ENCODE measurements at regions not wholly inside any gene's neighbourhood (a gene's known extent, or its start where the extent isn't known, plus 50 kb on each side); places are given as distances from the start of the nearest gene placed in this dataset.

DNA sequence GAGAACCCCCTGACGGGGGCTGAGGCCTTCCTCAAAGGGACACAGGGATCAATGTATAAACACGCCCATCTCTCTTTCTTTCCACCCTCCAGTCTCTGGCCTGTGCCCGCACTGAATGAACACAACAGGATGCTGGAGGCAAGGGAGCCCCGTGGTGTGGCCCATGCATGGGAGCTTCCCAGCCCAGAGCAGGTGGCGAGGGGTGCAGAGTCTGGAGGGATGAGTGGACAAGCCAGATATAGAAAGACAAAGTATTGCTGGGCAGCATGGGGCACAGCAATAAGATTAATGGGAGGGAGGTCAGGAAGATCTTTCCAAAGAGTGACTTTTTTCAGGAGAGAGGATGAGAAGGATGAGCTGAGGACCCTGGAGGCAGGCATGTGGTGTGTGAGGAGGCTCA is 103.7 kb downstream of the C5orf15 start:
- TF ChIP-seq, protein P1, sequence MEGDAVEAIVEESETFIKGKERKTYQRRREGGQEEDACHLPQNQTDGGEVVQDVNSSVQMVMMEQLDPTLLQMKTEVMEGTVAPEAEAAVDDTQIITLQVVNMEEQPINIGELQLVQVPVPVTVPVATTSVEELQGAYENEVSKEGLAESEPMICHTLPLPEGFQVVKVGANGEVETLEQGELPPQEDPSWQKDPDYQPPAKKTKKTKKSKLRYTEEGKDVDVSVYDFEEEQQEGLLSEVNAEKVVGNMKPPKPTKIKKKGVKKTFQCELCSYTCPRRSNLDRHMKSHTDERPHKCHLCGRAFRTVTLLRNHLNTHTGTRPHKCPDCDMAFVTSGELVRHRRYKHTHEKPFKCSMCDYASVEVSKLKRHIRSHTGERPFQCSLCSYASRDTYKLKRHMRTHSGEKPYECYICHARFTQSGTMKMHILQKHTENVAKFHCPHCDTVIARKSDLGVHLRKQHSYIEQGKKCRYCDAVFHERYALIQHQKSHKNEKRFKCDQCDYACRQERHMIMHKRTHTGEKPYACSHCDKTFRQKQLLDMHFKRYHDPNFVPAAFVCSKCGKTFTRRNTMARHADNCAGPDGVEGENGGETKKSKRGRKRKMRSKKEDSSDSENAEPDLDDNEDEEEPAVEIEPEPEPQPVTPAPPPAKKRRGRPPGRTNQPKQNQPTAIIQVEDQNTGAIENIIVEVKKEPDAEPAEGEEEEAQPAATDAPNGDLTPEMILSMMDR (IDR thresholded peaks at IDR 0.05): no peak
- TF ChIP-seq POLR2A (IDR thresholded peaks at IDR 0.05): no peak

All from uterus (tissue), 2 donors.